Left lobe of liver (tissue), 2 donors: ENCODE measurements at regions not wholly inside any gene's neighbourhood (a gene's known extent, or its start where the extent isn't known, plus 50 kb on each side); places are given as distances from the start of the nearest gene placed in this dataset.

Experiments
- ATAC-seq: fragments of 200-7000 bp; cut with Tn5 transposase; one replicate; pipeline ENCODE4 v1.9.1; 2020; ENCODE audit warnings: mild to moderate bottlenecking, moderate library complexity
- DNase-seq: peaks from one replicate; pipeline ENCODE4 v3.0.0-alpha.2; 2020; ENCODE audit warnings: low spot score
- donor health status: DM: no; HTN: no; CAD: no; lungs with moderate emphysema.
- donor health status: DM: no; HTN: yes; CAD: no.

DNA sequence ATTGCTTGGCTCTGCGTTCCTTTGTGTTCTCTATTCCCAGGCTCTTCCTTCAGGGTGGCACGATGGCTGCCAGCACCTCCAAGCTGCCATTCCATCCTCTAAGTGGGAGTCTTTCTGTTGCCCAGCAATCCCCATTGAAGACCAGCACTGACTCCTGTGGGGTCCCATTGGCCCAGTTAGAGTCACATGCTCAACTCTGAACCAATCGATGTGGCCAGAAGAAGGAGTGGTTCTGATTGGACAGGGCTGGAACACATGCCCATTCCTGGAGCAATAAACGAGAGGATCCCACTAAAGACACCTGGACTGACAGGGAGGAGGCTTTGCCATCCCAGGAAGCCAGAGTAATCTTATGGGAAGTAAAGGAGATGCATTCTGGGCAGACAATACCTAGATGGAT, 97.2 kb upstream of the IGSF21 start:
- ATAC-seq (no peak), DNase-seq (no peak)

DNA sequence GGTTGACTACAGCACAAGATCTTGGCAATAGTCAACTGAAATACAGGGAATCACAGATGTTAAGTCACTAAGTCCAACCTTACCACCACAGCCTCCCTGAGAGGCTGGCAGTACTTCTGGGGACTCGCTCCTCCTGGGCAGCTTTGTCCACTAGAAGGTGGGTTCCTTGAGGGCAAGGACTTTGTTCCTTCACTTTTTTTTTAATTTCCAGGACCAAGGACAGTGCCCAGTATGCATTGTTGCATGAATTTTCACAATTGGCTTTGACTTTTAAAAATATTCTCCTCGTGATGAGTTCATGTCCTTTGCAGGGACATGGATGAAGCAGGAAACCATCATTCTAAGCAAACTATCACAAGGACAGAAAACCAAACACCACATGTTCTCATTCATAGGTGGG, 96.7 kb upstream of the IGSF21 start:
- ATAC-seq, result no peak
- DNase-seq, result no peak

DNA sequence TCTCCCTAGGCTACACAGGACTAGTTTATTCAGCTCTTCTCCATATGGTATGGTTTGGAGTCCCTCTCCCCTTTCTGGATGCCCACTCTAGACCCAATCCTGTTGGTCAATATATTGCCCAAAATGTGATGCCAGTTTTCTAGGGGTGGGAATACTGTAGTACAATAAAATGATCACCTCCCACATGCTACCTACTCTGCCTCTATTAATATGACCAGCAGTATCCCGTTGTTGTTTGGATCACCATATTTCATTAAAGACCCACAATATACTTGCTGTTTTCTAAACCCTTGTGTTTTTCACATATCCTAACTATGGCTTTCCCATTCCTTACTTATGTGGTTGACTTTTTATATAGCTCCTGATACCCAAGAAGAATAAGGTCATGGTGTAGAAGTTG, 95.9 kb upstream of the IGSF21 start:
- no peak for DNase-seq
- no peak for ATAC-seq

DNA sequence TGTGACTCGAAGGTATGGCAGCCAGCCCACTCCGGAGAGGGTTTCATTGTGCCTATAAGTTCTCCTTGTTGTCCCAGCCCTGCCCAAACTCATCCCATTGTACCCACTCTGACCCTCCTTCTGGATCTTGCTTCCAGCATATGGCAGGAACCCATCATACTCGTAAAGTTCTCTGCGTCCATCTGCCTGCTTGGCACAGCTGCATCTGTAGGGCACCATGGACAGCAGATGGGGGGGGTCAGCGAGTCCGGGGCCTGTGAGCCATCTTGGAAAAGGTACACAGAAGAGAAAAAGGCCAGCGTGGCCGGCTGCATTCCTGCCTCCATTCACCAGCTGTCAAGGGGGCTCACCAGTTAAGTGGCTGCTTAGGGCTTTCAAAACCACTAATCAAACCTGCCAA, 94.9 kb upstream of the IGSF21 start:
- no peak for DNase-seq
- no peak for ATAC-seq

DNA sequence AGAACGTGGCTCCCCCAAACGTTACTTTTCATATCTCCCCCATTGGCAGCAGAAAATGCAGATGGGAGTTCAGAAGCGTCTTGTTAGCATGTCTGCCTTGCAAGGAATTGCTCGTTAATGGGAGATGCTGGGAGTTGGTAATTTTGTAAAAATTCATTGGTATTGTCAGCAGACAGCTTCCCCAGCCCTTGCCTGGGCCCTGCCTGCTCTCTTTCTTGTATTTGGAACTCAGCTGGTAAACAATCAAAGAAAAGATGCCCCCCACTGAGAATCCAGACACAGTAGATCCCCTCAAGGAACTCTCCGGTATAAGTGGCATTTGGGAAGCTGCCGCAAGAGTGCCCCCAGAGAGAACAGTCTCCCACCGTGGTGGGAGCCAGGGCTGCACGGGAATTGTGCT, 94.4 kb upstream of the IGSF21 start:
- DNase-seq (no peak), ATAC-seq (no peak)

DNA sequence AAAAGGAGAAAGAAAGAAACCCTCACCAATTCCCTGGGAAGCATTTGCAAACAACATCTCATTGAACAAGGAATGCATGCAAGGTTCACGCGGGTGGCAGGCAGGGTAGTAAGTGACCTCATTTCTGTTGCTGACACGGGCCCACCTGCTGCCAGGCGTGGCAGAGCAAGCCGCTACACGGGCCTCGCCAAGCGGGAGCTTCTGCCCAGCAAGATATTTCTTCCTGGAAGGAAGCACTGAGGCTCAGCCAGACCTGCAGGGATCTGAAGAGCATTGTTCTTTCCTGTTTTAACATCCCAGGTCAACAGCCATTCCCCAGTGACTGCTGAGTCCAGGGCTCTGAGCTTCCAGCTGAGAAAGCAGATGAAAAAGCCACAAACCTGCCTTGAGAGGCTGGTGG, 91.9 kb upstream of the IGSF21 start:
- DNase-seq (no peak), ATAC-seq (no peak)

DNA sequence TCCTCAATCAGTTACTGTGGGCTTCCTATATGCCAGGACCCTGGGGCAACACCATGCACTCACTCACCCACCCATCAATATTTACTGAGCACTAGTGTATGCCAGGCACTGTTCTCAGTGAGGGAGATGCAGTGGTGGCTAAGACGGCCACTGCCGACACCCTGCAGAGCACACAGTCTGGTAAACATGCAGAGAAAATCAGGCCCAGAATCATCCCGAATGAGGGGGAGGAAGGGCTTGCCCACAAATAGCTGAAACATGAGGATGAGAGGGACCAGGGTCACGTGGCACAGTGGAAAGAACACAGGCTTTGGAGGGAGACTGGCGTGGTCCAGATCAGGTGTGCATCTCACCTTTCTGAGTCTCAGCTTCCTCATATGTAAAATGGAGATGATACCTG, 89.2 kb upstream of the IGSF21 start:
- ATAC-seq (no peak), DNase-seq (no peak)

DNA sequence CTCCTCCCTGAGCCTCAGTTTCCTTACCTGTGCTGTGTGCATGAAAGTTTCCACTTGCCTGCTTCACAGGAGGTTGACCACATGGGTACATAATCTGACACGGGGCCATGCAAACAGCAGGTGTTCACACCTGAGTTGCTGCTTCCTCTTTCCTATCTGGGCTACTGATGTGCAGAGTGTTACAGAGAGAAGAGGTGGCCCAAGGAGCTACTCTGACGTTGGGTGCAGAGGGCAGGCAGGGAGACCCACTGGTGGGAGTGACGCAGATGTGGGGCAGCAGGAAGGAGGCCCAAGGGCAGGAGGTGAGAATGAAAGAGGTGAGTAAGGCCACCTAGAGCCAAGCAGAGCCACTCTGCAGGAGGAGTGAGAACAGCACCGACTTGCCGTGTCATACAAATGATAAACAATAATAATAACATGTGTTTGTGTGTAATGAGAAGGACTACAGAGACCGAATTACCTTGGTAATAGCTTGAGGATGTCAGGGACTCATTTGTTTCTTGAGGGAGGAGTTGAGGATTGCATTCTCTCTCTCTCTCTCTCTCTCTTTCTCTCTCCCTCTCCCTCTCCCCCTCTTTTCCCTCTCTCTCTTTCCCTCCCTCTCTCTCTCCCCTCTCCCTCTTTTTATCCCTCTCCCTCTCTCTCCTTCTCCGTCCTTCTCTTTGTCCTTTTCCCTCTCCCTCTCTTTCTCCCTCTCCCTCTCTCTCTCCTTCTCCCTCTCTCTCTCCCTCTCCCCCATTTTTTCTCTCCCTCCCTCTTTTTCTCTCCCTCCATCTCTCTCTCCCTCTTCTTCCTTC, 87.4 kb upstream of the IGSF21 start:
- no peak for DNase-seq

DNA sequence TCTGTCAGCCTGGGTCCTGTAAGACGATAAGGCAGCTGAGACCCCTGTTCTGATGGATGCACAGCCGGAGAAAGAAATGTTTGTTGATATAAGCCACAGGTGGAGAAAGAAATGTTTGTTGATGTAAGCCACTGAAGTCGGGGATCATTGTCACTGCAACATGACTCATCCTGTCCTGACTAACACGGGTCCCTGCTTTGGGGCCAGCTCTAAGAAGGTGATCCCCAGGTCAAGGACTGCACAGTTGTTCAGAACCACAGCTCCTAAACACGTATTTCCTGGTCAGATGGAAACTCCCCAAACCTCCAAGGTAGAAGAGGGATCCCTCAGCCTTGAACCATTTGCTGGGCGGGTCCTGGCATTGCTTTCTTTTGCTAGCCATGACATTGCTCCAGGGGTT, 86.4 kb upstream of the IGSF21 start:
- DNase-seq, result no peak
- no peak for ATAC-seq

More for the DNA sequence above, 87.4 kb upstream of the IGSF21 start:
- ATAC-seq, result no peak

DNA sequence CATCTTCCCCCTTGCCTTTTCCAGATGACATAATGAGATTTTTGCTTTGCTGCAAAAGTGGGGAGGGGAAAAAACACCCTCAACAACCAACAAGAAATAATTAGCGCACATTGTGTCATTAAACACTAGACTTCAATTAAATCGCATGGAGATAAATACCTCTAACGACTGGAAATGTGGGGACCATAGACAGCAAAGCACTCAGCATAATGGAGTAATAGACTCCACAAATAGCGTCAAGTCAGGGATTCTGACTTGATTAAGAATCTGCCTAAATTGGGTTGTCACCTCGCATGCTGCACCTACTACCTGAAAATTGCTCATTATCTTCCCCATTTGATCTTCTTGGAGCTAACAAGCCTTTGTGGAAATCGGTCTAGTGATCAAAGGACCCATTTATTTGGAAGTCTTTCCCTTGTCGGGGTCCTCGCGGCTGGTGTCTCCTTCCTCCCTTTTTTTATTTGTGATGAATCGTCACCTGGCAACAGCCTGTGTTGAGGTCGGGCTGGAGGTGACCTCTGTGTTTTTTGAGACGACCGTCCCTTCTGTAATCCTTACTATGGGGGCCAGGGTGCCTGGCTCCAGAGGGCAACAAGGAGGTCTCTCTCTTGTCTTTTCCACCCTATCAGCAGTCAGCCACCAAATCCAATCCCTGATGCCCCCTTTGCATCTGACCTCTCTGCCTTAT, 75.3 kb upstream of the IGSF21 start:
- ATAC-seq (no peak), DNase-seq (no peak)

DNA sequence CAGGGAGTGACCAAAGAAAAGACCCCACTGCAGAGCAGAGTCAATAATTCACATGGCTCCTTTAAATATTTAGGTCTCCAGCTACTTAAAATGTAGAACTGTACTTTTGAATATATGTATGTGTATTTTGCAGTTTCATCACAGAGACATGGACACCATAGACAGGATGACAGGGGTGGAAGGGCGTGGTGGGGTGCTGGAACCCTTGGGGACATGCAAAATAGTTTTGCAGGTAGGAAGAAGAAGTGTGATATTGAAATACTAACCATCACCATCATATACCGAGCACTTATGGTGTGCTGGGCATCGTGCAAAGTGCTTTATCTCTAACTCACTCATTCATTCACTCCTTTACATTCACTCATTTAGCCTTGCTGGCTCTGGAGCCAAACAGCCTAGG, 72.5 kb upstream of the IGSF21 start:
- no peak for DNase-seq
- ATAC-seq, result no peak

DNA sequence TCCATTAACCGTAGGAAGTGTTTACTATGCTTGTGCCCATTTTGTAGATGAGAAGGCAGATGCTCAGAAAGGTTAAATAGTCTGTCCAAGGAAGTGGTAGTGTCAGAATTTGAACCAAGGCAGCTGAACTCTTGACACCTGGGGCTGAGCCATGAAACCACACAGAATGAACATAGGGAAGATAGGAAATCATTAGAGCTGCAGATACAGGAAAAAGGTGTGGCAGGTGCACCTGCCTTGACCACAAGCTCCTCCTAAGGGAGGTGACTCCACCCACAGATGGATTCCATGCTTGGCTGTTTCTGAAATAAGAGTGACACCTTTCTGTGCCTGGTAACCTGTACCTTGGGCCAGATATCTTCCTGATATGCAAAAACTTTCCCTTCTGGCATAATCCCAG, 69.9 kb upstream of the IGSF21 start:
- ATAC-seq (no peak), DNase-seq (no peak)

DNA sequence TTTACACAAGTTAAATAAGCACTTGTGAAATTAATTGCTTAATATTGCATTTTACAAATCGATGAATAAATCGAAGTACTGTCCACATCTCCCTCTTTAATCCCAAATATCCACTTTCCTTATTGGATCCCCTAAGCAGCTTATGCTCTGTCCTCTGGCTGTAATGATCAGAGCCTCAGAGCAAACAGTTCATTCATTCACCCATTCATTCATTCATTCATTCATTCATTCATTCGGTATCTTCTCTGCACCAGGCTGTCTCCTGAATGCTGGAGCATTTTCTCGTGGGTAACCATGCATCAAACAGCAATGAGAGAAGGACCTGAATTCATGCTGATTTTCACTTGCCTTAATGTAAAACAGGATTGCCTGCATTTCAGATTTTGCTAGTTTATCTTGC, 69.5 kb upstream of the IGSF21 start:
- ATAC-seq (no peak), DNase-seq (no peak)

DNA sequence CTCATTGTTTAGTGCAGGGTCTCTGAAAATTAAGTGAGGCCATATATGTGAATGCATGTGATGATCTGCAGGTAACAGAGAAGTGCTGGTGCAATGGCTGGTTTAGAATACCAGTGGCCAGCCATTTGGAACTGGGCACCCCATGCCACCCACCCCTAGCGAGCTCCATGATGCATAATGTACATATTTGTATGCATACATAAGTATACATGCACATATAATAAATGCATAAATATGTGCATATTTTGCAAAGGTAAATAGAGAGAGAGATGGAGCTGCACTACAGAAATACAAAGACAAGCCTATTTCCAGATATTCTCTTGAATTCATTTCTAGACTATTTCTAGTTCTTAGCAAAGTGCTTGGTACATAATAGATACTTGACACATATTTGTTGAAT, 68.5 kb upstream of the IGSF21 start:
- ATAC-seq (no peak), DNase-seq (no peak)

DNA sequence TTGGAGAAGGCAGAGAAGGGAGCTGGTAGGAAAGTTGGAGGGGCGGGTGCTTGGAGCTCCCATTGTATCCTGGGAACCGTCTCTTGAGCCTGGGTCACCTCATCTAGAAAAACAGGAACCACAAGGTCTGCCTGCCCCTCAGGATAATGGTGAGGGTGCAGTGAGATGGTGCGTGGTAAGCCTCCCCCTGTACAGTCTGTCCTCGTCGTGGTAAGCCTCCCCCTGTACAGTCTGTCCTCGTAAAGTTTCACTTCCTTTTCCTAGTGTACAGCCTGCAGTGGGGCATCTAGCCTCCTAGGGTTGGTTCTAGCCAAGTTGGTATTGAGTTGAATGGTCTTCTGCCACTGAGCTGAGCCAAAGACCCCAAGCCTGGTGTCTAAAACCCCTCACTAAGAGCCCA, 66.5 kb upstream of the IGSF21 start:
- ATAC-seq (peak; percentile 66), DNase-seq (no peak)

DNA sequence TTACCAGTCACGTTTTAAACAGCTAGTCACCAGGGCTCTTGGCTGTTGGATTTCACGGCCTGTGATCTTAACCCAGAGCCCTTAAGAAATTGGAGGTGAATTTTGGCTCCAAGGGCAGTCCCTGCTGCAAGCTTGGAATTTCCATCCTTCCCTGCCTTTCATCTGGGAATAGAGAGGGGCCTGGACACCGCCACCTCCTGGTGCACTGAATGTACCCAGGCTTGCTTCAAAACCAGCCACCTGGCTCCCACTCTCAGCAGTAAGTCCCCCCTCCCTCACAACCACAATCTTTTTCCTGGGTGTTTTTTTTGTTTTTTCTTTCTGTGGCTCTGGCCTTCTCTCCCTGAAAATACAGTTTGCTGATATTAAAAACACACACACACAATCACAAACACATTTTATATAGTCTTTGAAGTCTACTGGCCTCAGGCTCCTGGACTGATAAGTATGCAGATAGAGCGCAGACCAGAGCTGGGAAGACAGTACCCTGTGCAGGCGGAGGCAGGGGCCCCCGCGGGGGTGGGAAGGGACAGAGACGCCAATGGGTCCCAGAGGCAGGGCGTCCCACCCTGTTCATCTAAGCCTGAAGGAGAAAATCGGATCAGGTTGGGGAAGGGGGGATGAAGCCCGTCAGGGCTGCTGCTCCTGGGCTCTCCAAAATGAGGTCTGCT, 65.8 kb upstream of the IGSF21 start:
- DNase-seq, result no peak
- ATAC-seq, result peak; percentile 41

DNA sequence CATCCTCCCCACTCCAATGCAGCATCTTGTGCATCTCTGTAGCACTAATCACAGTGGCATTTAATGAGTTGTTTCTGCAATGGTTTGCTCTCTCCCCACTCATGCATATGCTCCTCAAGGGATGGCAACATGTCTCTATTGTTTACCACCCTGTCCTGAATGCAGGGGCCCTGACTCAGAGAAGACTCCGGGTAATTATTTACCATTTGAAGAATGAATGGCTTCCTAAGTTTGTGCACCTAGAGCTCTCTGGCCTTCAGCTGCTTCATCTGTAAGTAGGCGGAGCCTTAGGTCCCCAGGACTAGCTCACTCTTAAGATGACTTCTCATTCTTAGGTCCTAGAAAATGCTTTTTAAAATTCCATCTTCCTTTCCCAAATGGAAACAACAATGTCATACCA, 63.7 kb upstream of the IGSF21 start:
- ATAC-seq, result no peak
- no peak for DNase-seq

DNA sequence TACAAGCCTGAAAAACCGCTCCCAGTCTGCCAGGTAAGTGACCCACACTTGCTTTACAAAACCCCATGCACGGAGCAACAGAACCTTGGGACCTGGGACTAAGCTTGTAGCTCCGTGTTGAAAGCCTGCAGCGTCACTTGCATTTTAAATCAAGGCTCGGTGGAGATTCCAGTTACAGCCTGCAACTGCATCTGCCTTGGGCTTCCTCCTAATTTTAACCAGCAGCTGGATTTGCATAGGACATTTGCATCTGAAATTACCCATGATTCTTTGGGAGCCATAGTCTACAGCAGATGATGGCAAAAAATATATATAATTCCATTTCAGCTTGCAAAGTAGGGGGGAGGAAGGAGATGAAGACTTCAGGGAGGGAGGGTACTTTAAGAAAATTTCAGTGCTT, 62.4 kb upstream of the IGSF21 start:
- ATAC-seq, result no peak
- DNase-seq, result no peak

DNA sequence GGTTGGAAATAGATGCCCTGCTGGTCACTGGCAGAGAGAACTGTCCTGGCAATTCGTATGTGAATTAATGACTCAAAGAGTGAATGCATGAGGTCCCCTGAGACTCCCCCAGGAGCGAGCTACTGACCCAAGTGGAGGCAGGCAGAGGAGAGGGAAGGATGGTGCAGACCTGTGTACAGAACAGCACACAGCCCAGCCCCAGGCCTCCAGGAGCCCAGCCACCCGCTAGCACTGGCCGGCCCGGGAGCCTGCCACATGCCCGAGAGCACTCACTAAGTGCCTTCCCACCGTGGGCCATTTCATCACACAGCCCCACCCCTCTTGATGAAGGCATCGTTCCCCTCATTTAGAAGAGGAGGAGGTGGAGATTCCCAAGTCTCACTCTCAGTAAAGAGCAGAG, 62.0 kb upstream of the IGSF21 start:
- no peak for ATAC-seq
- no peak for DNase-seq

DNA sequence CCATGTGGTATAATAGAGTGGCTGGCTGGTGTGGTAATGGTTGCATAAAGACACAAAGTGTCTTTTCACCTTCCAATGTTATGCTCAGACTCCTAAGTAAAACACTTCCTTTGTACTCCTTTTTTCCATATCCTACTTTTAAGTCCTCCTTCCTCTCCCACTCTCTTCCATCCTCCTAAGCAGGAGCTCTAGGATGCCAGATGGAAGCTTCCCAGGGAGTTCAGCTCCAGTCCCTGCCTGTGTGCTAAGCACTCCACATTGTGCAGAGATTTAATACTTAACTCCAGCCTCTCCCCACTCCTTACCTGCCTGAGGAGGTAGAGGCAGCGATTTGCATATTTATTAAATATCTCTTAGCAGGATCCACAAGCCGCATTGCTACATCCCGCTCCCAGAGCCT, 60.5 kb upstream of the IGSF21 start:
- no peak for ATAC-seq
- no peak for DNase-seq

DNA sequence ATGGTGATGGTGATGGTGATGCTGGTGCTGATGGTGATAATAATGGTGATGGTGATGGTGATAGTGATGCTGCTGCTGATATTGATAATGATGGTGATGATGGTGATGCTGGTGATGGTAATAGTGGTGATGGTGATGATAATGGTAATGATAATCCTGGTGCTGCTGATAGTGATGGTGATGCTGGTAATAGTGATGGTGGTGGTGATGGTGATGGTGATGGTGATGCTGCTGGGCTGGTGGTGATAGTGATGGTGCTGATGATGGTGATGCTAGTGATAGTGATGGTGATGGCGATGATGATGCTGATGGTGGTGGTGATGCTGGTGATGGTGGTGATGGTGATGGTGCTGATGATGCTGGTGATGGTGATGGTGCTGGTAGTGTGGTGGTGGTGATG, 58.4 kb upstream of the IGSF21 start:
- no peak for DNase-seq
- no peak for ATAC-seq

DNA sequence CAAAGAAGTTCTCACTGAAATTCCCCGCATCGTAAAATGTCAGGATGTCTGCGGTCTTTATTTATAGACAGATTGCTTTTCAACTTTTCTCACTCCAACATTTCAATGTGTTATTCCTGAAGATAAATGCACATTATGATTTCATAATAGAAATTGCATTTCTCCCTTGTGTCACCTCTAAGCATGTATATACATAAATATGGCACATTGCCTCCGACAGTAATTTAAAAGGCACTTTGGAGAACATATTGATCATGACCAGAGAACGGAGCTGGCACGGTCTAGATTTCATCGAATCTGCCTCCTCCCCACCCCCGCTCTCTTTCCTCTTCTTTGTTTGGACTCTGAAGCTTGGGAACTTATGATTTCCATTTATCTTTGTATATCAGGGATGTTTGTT, 54.9 kb upstream of the IGSF21 start:
- ATAC-seq, result no peak

More for the DNA sequence above, 54.9 kb upstream of the IGSF21 start:
- no peak for DNase-seq
